Lower lobe of right lung (tissue), 2 donors: ENCODE measurements at regions not wholly inside any gene's neighbourhood (a gene's known extent, or its start where the extent isn't known, plus 50 kb on each side); places are given as distances from the start of the nearest gene placed in this dataset.
"Not testable (repeated sequence)": the region's sequence is repeated elsewhere in the genome, so short reads cannot be mapped to it uniquely, and the experiment has no call there.

Experiments
- ATAC-seq, 2 donors: fragments of 200-7000 bp; cut with Tn5 transposase; one replicate each; pipeline ENCODE4 v1.9.1; 2020 to 2022; ENCODE audit warnings: mild to moderate bottlenecking in 2 of 2, moderate library complexity in 2 of 2
- DNase-seq: peaks from one replicate; pipeline ENCODE4 v3.0.0-alpha.2; 2020
- H3K27ac ChIP-seq: fragments of 200-600 bp; one replicate; pipeline ENCODE4 v1.8.0; 2022
- H3K27me3 ChIP-seq: fragments of 200-600 bp; one replicate; pipeline ENCODE4 v1.8.0; 2022; ENCODE audit warnings: low read depth
- H3K36me3 ChIP-seq: fragments of 200-600 bp; one replicate; pipeline ENCODE4 v1.8.0; 2022; ENCODE audit warnings: mild to moderate bottlenecking
- H3K4me1 ChIP-seq: fragments of 200-600 bp; one replicate; pipeline ENCODE4 v1.8.0; 2022
- H3K4me3 ChIP-seq: fragments of 200-600 bp; one replicate; pipeline ENCODE4 v1.8.0; 2022; ENCODE audit warnings: mild to moderate bottlenecking
- H3K9me3 ChIP-seq: fragments of 200-600 bp; one replicate; pipeline ENCODE4 v1.8.0; 2022
- intact Hi-C: fragments of 100-400 bp; cut with DNase I; formaldehyde crosslinking; loops from one replicate; pipeline ENCODE4 v1.11.0; 2022
- TF ChIP-seq, protein P1 (sequence below): fragments of 200-600 bp; IDR thresholded peaks from one replicate; pipeline ENCODE4 v1.8.0; 2022; ENCODE audit warnings: antibody characterized with exemption, mild to moderate bottlenecking
- donor health status: DM: no; HTN: yes; CAD: no; lungs with severe emphysema.

GRCh38 chr4:187393531-187394344, 601.8 kb upstream of the ZFP42 start:
- intact Hi-C loops, result no loop called here
- H3K4me1 ChIP-seq, result no peaks in the 10 kb centered on the region
- H3K36me3 ChIP-seq, result no peaks in the 10 kb centered on the region
- DNase-seq (no peak), ATAC-seq (no peak)
- no peaks in the 10 kb centered on the region for H3K27me3 ChIP-seq
- no peak overlapping the region for H3K27ac ChIP-seq
- H3K4me3 ChIP-seq, result no peak overlapping the region
- no peaks in the 10 kb centered on the region for H3K9me3 ChIP-seq
- TF ChIP-seq, protein P1, sequence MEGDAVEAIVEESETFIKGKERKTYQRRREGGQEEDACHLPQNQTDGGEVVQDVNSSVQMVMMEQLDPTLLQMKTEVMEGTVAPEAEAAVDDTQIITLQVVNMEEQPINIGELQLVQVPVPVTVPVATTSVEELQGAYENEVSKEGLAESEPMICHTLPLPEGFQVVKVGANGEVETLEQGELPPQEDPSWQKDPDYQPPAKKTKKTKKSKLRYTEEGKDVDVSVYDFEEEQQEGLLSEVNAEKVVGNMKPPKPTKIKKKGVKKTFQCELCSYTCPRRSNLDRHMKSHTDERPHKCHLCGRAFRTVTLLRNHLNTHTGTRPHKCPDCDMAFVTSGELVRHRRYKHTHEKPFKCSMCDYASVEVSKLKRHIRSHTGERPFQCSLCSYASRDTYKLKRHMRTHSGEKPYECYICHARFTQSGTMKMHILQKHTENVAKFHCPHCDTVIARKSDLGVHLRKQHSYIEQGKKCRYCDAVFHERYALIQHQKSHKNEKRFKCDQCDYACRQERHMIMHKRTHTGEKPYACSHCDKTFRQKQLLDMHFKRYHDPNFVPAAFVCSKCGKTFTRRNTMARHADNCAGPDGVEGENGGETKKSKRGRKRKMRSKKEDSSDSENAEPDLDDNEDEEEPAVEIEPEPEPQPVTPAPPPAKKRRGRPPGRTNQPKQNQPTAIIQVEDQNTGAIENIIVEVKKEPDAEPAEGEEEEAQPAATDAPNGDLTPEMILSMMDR, result no peak

DNA sequence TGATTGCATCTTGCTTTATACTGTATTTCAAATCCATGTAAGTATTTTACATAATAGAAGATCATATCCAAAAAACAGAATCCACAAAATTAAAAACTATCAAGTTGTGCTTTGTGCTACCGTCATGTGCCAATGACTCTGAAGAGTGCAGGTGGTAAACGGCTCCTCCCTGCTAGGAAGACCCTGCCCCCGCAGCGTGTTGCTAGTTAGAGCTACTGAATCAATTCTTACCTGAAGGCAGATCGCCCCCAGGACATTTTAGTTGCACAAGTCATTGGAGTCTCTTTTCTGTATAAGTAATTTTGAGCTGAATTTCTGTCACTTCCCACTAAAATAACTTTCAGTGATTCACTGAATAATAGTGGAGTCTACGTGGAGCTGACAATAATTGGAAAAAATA, 599.5 kb upstream of the ZFP42 start:
- TF ChIP-seq, protein P1, result no peak
- intact Hi-C loops, result no loop called here
- DNase-seq (no peak), ATAC-seq (no peak)
- Histone ChIP-seq H3K36me3 (no peaks in the 10 kb centered on the region), H3K4me1 (no peaks in the 10 kb centered on the region), H3K27ac (no peak overlapping the region), H3K27me3 (no peaks in the 10 kb centered on the region), H3K4me3 (no peak overlapping the region), H3K9me3 (no peaks in the 10 kb centered on the region)

GRCh38 chr4:187408447-187408846, 587.1 kb upstream of the ZFP42 start:
- intact Hi-C loops, ATAC-seq, H3K4me1 ChIP-seq, DNase-seq, H3K27me3 ChIP-seq, H3K36me3 ChIP-seq, H3K27ac ChIP-seq, H3K9me3 ChIP-seq, H3K4me3 ChIP-seq: not testable (repeated sequence)

DNA sequence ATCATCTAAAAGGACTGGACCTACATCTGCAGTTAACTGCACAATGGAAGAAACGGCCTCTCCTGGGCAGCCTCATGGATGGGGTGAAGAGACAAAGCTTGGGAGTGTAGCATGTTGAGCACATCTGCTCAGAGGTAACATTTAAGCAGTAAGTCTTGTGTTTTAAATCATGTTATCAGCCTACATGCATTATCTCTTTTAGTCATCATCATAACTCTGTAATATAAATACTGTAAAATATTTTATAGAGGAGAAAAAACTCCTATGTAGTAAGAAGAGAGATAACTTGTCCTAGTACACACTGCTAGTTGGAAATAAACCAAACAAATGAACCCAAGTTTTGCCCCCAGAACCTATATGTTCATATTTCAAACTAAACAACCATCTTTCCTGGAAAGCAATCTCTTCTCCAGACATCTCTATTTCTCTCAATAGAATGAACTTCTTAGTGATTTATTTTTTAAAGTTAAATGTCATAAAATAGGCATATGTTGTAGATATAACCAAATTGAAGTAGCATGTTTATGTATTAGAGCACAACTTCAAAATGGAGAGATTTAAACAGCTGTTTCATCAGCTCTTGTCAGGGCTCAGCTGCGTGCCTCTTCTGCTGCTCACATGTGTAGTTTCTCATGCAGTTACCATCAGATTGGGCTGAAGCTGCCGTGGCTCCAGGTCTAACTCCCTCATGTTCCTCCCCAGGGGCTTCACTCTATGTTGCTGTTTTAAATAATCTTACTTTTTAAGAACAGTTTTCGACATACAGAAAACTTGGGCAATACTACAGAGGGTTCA, 581.8 kb upstream of the ZFP42 start:
- ATAC-seq (no peak), DNase-seq (no peak)
- Histone ChIP-seq H3K36me3 (no peaks in the 10 kb centered on the region), H3K9me3 (no peaks in the 10 kb centered on the region), H3K4me1 (no peaks in the 10 kb centered on the region), H3K4me3 (no peak overlapping the region), H3K27me3 (no peaks in the 10 kb centered on the region), H3K27ac (no peak overlapping the region)
- TF ChIP-seq, protein P1, result no peak
- intact Hi-C loops, result no loop called here

DNA sequence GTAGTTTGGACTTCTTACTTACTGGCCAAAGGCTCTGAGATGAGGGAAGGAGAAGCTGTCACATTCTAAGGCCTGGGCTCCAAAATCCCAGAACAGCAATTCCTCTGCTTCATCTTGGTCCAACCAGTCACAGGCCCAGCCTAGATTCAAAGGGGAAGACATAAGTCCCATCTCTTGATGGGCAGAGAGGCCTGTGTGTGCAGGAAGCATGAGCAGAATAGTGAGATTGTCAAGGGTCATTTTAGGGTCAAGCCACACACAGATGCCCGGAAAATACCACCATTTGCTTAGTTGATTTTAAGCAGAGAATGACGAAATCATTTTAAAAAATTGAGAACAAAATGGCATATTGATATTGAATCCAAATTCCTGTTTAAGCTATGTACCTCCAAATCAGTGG, 580.9 kb upstream of the ZFP42 start:
- Histone ChIP-seq H3K27me3 (no peaks in the 10 kb centered on the region), H3K4me1 (no peaks in the 10 kb centered on the region), H3K27ac (no peak overlapping the region), H3K9me3 (no peaks in the 10 kb centered on the region), H3K36me3 (no peaks in the 10 kb centered on the region), H3K4me3 (no peak overlapping the region)
- DNase-seq, result no peak
- intact Hi-C loops, result no loop called here
- ATAC-seq, result no peak
- TF ChIP-seq, protein P1, result no peak

- TF ChIP-seq, protein P1, result no peak
- ATAC-seq, result no peak
Observed at GRCh38 chr4:187415231-187415630, 580.3 kb upstream of the ZFP42 start.

More at GRCh38 chr4:187415231-187415630, 580.3 kb upstream of the ZFP42 start:
- DNase-seq, result no peak
- no peak overlapping the region for H3K27ac ChIP-seq
- no peak overlapping the region for H3K4me3 ChIP-seq
- no peaks in the 10 kb centered on the region for H3K36me3 ChIP-seq
- H3K9me3 ChIP-seq, result no peaks in the 10 kb centered on the region
- intact Hi-C loops, result no loop called here
- H3K4me1 ChIP-seq, result no peaks in the 10 kb centered on the region
- H3K27me3 ChIP-seq, result no peaks in the 10 kb centered on the region
